K562 (cell line): ENCODE measurements at regions not wholly inside any gene's neighbourhood (a gene's known extent, or its start where the extent isn't known, plus 50 kb on each side); places are given as distances from the start of the nearest gene placed in this dataset.

ENCODE experiments used
- ATAC-seq: fragments of 200-7000 bp; cut with Tn5 transposase; 3 replicates; pipeline ENCODE4 v1.9.1; 2020; ENCODE audit warnings: moderate library complexity
- BruUV-seq: library from RNA; stranded (reverse); fragments of 400-500 nt; replicated peaks from 2 replicates; lab custom pipeline; 2021; lab: Mats Ljungman, UMichigan
- CTCF ChIA-PET: fragments of 300-600 bp; formaldehyde crosslinking; extraction: SDS; loops from one replicate; lab custom pipeline; 2021; ENCODE audit warnings: low intra/inter-chr PET ratio; lab: Yijun Ruan, JAX
- POLR2A ChIA-PET: fragments of 300-600, 350-650 bp; sonication (Branson Sonifier 250); formaldehyde crosslinking; extraction: SDS; loops from one replicate; lab custom pipeline; 2021; ENCODE audit warnings: antibody characterized with exemption, inconsistent platforms; lab: Yijun Ruan, JAX
- DNase-seq, 4 experiments: peaks; one replicate each; pipeline versions ENCODE4 v3.0.0 to v3.0.0-alpha.2; 2011 to 2018; ENCODE audit warnings: low spot score in 3 of 4, mixed read lengths in 3 of 4; ENCODE audit errors: extremely low read depth in 1 of 4
- FAIRE-seq: peaks from 2 replicates; lab custom pipeline; 2011; peaks lifted over from hg19 to GRCh38; lab: Jason Lieb, UNC
- H2AFZ ChIP-seq: 2 replicates; pipeline ENCODE4 v1.6.0; 2011; ENCODE audit warnings: low read depth, low read length, control low read depth, inconsistent platforms
- H3K27ac ChIP-seq: fragments of 200-600 bp; 3 replicates; pipeline ENCODE4 v1.8.0; 2011; ENCODE audit warnings: low read depth, mild to moderate bottlenecking, control low read depth, inconsistent platforms, low read length, moderate library complexity, mixed read lengths; ENCODE audit errors: extremely low read depth
- H3K27me3 ChIP-seq, 2 experiments: fragments of 300-600 bp in 1 of 2; 2 replicates in 1 of 2; 3 replicates in 1 of 2; pipeline versions ENCODE4 v1.6.0 to v1.8.0; 2011; ENCODE audit warnings: inconsistent platforms in 2 of 2, low read length in 2 of 2, mild to moderate bottlenecking in 1 of 2, mixed read lengths in 1 of 2, moderate library complexity in 1 of 2; ENCODE audit not compliant: control insufficient read depth in 2 of 2, insufficient read depth in 2 of 2
- H3K36me3 ChIP-seq: fragments of 300-600 bp; 3 replicates; pipeline ENCODE4 v1.8.0; 2011; ENCODE audit warnings: mild to moderate bottlenecking, low read length, inconsistent platforms; ENCODE audit not compliant: control insufficient read depth, insufficient read depth
- H3K4me1 ChIP-seq, 2 experiments: fragments of 200-600 bp in 1 of 2; replicated peaks in 1 of 2; 2 replicates in 1 of 2; 3 replicates in 1 of 2; pipeline versions ENCODE4 v1.5.1 to v1.8.0; 2011; ENCODE audit warnings: inconsistent platforms in 2 of 2, low read length in 2 of 2, mild to moderate bottlenecking in 1 of 2, mixed read lengths in 1 of 2, moderate library complexity in 1 of 2; ENCODE audit not compliant: control insufficient read depth in 2 of 2, insufficient read depth in 2 of 2
- H3K4me2 ChIP-seq: 2 replicates; pipeline ENCODE4 v1.6.1; 2011; ENCODE audit warnings: low read length, control low read depth, inconsistent platforms, mixed read lengths; ENCODE audit not compliant: insufficient read depth
- H3K4me3 ChIP-seq: fragments of 200-600 bp; sonication (generic), shearing (Covaris generic); 2 replicates; pipeline ENCODE4 v1.5.1; 2016; ENCODE audit warnings: control low read depth, inconsistent platforms
- H3K79me2 ChIP-seq: fragments of 200-600 bp; 3 replicates; pipeline ENCODE4 v1.8.0; 2011; ENCODE audit warnings: low read length, inconsistent platforms; ENCODE audit not compliant: control insufficient read depth, insufficient read depth
- H3K9ac ChIP-seq, 2 experiments: 2 replicates each; pipeline versions ENCODE4 v1.6.0 to v1.6.1; 2011; ENCODE audit warnings: low read depth in 2 of 2, low read length in 2 of 2, control low read depth in 1 of 2, inconsistent platforms in 1 of 2, mild to moderate bottlenecking in 1 of 2, mixed read lengths in 1 of 2; ENCODE audit not compliant: insufficient read depth in 1 of 2
- H3K9me1 ChIP-seq: one replicate; pipeline ENCODE4 v1.6.0; 2011; ENCODE audit warnings: inconsistent platforms, mild to moderate bottlenecking, low read length, moderate library complexity; ENCODE audit not compliant: control insufficient read depth, insufficient read depth
- H3K9me3 ChIP-seq: replicated peaks from 2 replicates; pipeline ENCODE4 v1.5.1; 2011; ENCODE audit warnings: low read depth, low read length, inconsistent platforms; ENCODE audit not compliant: control insufficient read depth, insufficient read depth
- H4K20me1 ChIP-seq: replicated peaks from 2 replicates; pipeline ENCODE4 v1.6.1; 2011; ENCODE audit warnings: low read length, inconsistent platforms, mixed read lengths; ENCODE audit not compliant: control insufficient read depth, insufficient read depth
- ATF7 ChIP-seq: fragments of 450-650 bp; IDR thresholded peaks from 2 replicates; pipeline ENCODE4 v1.7.1; 2014; ENCODE audit warnings: mild to moderate bottlenecking, moderate library complexity
- BACH1 ChIP-seq: fragments of 200-800 bp; sonication (Bioruptor generic); IDR thresholded peaks from 2 replicates; pipeline ENCODE4 v1.6.1; 2016; ENCODE audit warnings: missing genetic modification characterization, missing compliant biosample characterization
- COPS2 ChIP-seq: fragments of 450-650 bp; conservative IDR thresholded peaks from 2 replicates; pipeline ENCODE4 v1.6.1; 2016; ENCODE audit warnings: mild to moderate bottlenecking, moderate library complexity
- HNRNPK ChIP-seq: fragments of 200-400 bp; formaldehyde crosslinking; IDR thresholded peaks from one replicate; pipeline ENCODE4 v1.6.1; 2018; ENCODE audit warnings: mild to moderate bottlenecking, low read depth, low read length; ENCODE audit not compliant: poor library complexity, severe bottlenecking
- KDM1A ChIP-seq, 2 experiments: fragments of 450-650 bp; IDR thresholded peaks; 2 replicates each; pipeline ENCODE4 v1.6.1; 2016; ENCODE audit warnings: mild to moderate bottlenecking in 2 of 2
- KDM5B ChIP-seq: fragments of 200-600 bp; sonication (generic); IDR thresholded peaks from 2 replicates; pipeline ENCODE4 v1.6.1; 2012; ENCODE audit warnings: low read depth, mild to moderate bottlenecking, moderate library complexity, low read length, control low read depth, inconsistent platforms; ENCODE audit not compliant: insufficient replicate concordance
- PTTG1 ChIP-seq: fragments of 450-650 bp; IDR thresholded peaks from 2 replicates; pipeline ENCODE4 v1.6.1; 2016; ENCODE audit warnings: low read depth, mild to moderate bottlenecking, missing genetic modification characterization, missing compliant biosample characterization
- STAG1 ChIP-seq: sonication (generic); formaldehyde crosslinking; IDR thresholded peaks from 2 replicates; pipeline ENCODE4 v1.5.0; 2020; ENCODE audit warnings: missing genetic modification reagents, borderline replicate concordance
- ZNF589 ChIP-seq: fragments of 200-800 bp; sonication (Bioruptor generic); IDR thresholded peaks from 2 replicates; pipeline ENCODE4 v1.6.1; 2016; ENCODE audit warnings: low read depth, missing genetic modification characterization, missing compliant biosample characterization
- WGBS: fragments of 100-300 bp; shearing (Covaris generic); methylation state at CpG from one replicate; pipeline ENCODE4 v1.1.6; 2016; ENCODE audit warnings: low coverage, mixed read lengths; ENCODE audit not compliant: insufficient coverage; ENCODE audit errors: missing lambda C conversion rate; 5-methylcytosine and 5-hydroxymethylcytosine counted together
- in situ Hi-C: fragments of 300-500 bp; cut with MboI; formaldehyde crosslinking; loops from 4 replicates; pipeline ENCODE4 v1.15.0; 2018; ENCODE audit warnings: inconsistent platforms, mixed read lengths
- intact Hi-C: fragments of 100-400 bp; cut with micrococcal nuclease; formaldehyde crosslinking; loops from 2 replicates; pipeline ENCODE4 v1.14.2; 2022
- TF ChIP-seq, protein P1 (sequence below): fragments of 250-450 bp; sonication (Bioruptor Pico); IDR thresholded peaks from 2 replicates; pipeline ENCODE4 v1.5.0; 2021; ENCODE audit warnings: mild to moderate bottlenecking, moderate library complexity
- TF ChIP-seq, protein P2 (sequence below): fragments of 250-450 bp; sonication (Bioruptor Pico); IDR thresholded peaks from 2 replicates; pipeline ENCODE4 v1.4.0; 2020; ENCODE audit warnings: mild to moderate bottlenecking, moderate library complexity

DNA sequence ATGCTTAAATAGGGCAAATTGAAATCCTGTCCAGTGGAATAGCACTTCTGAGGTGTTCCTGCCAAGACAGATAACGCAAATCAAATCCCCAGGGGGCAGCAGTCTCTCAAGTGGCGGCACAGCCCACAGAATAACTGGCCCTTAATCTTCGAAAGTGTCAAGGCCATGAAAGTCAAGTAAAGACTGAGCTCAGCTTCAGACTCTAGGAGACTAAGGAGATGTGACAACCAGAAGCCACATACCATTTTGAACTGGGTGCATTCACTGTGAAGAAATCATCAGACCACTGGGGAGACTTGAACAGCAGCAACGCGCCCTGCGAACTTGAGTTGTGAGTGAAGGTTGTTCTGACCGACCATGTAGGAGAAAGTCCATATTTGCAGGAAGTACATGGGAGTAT lies 66.0 kb upstream of the ASAP2 start (continued):
- TF ChIP-seq BACH1 (tag): no peak

DNA sequence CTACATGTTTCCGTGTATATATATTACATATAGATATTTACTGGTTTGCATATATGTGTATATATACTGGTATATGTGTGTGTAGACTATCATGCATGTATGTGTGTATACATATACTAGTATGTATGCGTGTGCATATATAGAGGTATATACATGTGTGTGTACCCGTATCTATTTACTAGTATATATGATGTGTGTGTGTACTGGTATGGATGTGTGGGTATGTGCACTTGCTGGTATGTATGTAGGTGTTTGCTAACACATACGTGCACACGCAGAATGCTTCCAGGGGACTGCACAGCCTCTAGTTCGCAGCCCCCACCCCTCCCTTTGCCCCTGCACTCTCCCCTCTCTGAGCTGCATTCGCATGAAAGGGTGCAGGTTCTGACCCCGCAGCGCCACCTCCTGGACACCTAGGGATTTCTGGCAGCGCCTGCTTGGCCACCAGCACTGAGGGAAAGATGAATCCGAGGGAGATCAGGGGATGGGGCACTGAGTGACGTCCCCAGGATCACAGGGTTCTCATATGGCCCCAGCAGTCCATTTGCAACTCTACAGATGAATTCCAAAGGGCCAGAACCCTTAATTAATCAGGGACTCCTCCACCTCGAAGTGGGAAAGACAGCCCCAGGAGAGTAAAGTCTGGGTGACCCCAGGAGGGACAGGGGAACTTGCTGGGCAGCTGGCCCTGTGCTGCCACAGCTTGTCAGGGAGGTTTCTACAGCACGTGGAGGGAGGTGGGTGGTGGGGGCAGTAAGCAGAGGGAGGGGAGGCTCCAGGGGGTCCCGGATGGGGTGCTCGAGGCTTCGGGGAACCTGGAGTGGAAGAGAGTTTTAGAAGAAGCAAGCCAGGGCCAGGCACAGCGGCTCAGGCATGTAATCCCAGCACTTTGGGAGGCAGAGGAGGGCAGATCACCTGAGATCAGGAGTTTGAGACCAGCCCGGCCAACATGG lies 66.8 kb upstream of the ASAP2 start:
- POLR2A ChIA-PET: interaction anchor here (1.0 kb wide), 1 partner anchor 283 kb away, joined by 4 read pairs; the partner anchor contains the start of gene ITGB1BP1
- no peak overlapping the region for H2AFZ ChIP-seq
- TF ChIP-seq, protein P1, sequence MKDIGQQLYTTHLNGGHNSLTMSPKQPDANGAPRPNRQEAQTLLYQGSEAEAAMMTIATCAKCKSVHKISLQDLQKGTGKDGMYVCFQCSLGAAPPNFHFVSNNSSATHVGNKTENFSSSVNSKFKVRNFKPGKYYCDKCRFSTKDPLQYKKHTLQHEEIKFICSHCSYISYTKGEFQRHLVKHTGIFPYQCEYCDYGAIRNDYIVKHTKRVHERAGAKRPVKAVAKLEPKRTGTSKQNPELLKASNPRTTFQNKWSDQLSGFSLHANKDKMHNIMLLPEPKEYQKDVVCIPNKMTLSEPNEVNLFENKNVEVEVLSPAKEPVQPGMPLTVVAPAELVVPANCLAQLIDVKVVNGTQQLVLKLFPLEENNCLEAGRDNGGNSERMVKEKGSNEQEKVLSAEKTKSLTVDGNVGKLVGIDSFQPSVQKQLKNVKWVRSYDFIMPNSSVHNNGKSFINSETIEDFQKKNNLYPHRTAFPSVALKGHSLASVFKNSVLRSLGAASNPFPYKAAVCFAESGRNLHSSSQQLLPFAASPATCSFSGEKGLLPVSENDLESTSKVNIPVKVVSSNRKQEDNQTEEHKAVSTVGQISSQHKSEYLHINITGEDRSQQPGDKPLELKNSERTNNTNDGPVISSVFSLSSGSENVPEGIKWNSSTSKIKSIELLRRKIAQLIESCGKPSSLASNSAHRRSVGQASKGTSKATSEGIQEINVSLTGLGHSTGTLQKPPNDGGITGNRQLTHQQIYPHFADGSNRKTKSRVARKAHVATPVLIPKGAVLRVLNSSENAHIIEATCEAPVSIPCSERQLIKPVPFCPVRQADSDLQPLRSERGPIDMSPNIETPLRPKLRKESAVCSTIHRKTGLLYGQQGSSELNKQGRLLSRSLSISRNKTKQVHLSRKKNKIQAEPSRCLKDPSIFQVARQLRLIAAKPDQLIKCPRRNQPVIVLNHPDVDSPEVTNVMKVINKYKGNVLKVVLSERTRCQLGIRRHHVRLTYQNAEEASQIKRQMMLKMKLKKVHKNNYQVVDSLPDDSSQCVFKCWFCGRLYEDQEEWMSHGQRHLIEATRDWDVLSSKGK: no peak
- TF ChIP-seq PTTG1: no peak
- TF ChIP-seq KDM1A (IDR thresholded peaks at IDR 0.05): peak in 1 of 2 experiments; percentile 67; a peak in 2 of 4 replicates
- TF ChIP-seq HNRNPK: no peak
- TF ChIP-seq STAG1 (CRISPR knock-in tag): peak; percentile 85; the same call in 1 of the 2 replicates
- TF ChIP-seq KDM5B: no peak
- TF ChIP-seq COPS2: no peak
- TF ChIP-seq ATF7: no peak; the same call in 1 of the 2 replicates
- TF ChIP-seq ZNF589 (CRISPR knock-in tag): no peak
- TF ChIP-seq, protein P2, sequence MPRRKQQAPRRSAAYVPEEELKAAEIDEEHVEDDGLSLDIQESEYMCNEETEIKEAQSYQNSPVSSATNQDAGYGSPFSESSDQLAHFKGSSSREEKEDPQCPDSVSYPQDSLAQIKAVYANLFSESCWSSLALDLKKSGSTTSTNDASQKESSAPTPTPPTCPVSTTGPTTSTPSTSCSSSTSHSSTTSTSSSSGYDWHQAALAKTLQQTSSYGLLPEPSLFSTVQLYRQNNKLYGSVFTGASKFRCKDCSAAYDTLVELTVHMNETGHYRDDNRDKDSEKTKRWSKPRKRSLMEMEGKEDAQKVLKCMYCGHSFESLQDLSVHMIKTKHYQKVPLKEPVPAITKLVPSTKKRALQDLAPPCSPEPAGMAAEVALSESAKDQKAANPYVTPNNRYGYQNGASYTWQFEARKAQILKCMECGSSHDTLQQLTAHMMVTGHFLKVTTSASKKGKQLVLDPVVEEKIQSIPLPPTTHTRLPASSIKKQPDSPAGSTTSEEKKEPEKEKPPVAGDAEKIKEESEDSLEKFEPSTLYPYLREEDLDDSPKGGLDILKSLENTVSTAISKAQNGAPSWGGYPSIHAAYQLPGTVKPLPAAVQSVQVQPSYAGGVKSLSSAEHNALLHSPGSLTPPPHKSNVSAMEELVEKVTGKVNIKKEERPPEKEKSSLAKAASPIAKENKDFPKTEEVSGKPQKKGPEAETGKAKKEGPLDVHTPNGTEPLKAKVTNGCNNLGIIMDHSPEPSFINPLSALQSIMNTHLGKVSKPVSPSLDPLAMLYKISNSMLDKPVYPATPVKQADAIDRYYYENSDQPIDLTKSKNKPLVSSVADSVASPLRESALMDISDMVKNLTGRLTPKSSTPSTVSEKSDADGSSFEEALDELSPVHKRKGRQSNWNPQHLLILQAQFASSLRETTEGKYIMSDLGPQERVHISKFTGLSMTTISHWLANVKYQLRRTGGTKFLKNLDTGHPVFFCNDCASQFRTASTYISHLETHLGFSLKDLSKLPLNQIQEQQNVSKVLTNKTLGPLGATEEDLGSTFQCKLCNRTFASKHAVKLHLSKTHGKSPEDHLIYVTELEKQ (CRISPR knock-in tag): no peak

More for the DNA sequence above, 66.8 kb upstream of the ASAP2 start:
- CTCF ChIA-PET: interaction anchor here (0.6 to 2.2 kb wide), 3 partner anchors 178 to 661 kb away, joined by 3 to 6 read pairs (median 4); no protein-coding TSS in a partner anchor
- peak; percentile 76 for ATAC-seq
- no peaks in the 10 kb centered on the region for H3K27me3 ChIP-seq
- no peak overlapping the region for H3K4me3 ChIP-seq
- no peaks in the 10 kb centered on the region for H3K36me3 ChIP-seq
- H3K9me1 ChIP-seq: no peaks in the 10 kb centered on the region
- in situ Hi-C loops (loop anchor here (5.0 kb wide), 1 partner anchor 233 kb away; no protein-coding TSS in a partner anchor), intact Hi-C loops (loop anchor here (2.0 to 10.0 kb wide), 9 partner anchors 68 to 625 kb away; partner anchors contain the start of genes ADAM17, ASAP2, CPSF3 and ITGB1BP1)
- WGBS: 18% methylated on average over 15 of the region's 19 CpGs
- no peaks in the 10 kb centered on the region for H4K20me1 ChIP-seq
- H3K27ac ChIP-seq: no peak overlapping the region
- H3K9me3 ChIP-seq: no peaks in the 10 kb centered on the region
- no peaks in the 10 kb centered on the region for H3K79me2 ChIP-seq
- FAIRE-seq: peak; percentile 57
- H3K4me2 ChIP-seq: no peak overlapping the region
- H3K4me1 ChIP-seq: peaks cover 6 to 29% of the 10 kb centered on the region in 2 experiments; a peak in 4 of 5 replicates
- peak; percentile 68 to 83 (median 72) for DNase-seq
- H3K9ac ChIP-seq: no peak overlapping the region
- no TSS peak for BruUV-seq
